GM12891 (cell line): ENCODE measurements at regions not wholly inside any gene's neighbourhood (a gene's known extent, or its start where the extent isn't known, plus 50 kb on each side); places are given as distances from the start of the nearest gene placed in this dataset.

Experiments
- POLR2A ChIP-seq: IDR thresholded peaks from 2 replicates; pipeline ENCODE4 v1.6.1; 2011; ENCODE audit warnings: low read depth, low read length, control low read depth
- POLR2AphosphoS5 ChIP-seq: IDR thresholded peaks from 2 replicates; pipeline ENCODE4 v1.6.1; 2011; ENCODE audit warnings: low read depth, low read length, control low read depth
- SPI1 ChIP-seq: IDR thresholded peaks from 2 replicates; pipeline ENCODE4 v1.6.1; 2011; ENCODE audit warnings: low read depth, low read length, control low read depth

DNA sequence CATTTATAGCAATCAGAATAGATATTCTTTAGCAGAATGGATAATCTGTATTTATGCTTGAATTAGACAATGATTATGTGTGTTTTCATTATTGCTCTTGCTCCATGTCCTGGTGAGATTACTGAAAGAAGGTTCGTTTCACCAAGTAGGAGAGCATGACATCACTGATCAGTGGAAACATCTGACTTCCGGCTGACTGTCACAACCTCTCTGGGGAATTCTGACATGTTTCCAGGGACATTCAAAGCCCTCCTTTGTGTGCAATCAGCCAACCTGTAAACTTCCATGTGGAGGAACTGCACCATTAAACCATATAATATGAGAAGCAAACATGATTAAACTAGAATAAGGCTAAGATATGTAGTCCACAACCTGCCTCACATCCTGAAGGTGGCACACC is 424.8 kb upstream of the ADGRL4 start:
- no peak for TF ChIP-seq SPI1
- no peak for TF ChIP-seq POLR2A
- TF ChIP-seq POLR2AphosphoS5: no peak
